H1 (cell line): ENCODE measurements at regions not wholly inside any gene's neighbourhood (a gene's known extent, or its start where the extent isn't known, plus 50 kb on each side); places are given as distances from the start of the nearest gene placed in this dataset.

Experiments
- CHD1 ChIP-seq: IDR thresholded peaks from 2 replicates; pipeline ENCODE4 v1.6.1; 2012; ENCODE audit warnings: low read depth, low read length, improper control_type of control experiment
- E2F6 ChIP-seq: IDR thresholded peaks from 2 replicates; pipeline ENCODE4 v1.6.1; 2012; ENCODE audit warnings: inconsistent platforms

- TF ChIP-seq E2F6 (no peak), CHD1 (no peak)
Measured at GRCh38 chr6:22231616-22232015, 65.2 kb downstream of the PRL start (continued).
